Stomach (tissue), 4 donors: ENCODE measurements at regions not wholly inside any gene's neighbourhood (a gene's known extent, or its start where the extent isn't known, plus 50 kb on each side); places are given as distances from the start of the nearest gene placed in this dataset.

ENCODE experiments used
- small RNA-seq, 4 donors: library from RNA; depleted of rRNA; stranded (forward); fragments of <200 nt; gene quantifications; one replicate each; pipeline ENCODE3, GENCODE V24; 2016

Small RNA genes lying in the stretch of these regions (small RNA-seq; reads per million reads assigned to genes)
- 0 reads per million in 4 donors for gene RNA5SP431
